ENCODE measurements at regions not wholly inside any gene's neighbourhood (a gene's known extent, or its start where the extent isn't known, plus 50 kb on each side); places are given as distances from the start of the nearest gene placed in this dataset.

- POLR2A ChIA-PET: no interaction called here
- no peak overlapping the region for H3K4me3 Mint-ChIP-seq
Observed at GRCh38 chr2:183487326-183487725, 363.1 kb downstream of the NUP35 start.

GRCh38 chr2:183488421-183488820, 364.2 kb downstream of the NUP35 start:
- Mint-ChIP-seq H3K27me3 (no peaks in the 10 kb centered on the region), H3K36me3 (ENCODE audit: low read depth) (no peaks in the 10 kb centered on the region), H3K27ac (no peak overlapping the region), H3K4me3 (no peak overlapping the region), H3K4me1 (no peaks in the 10 kb centered on the region), H3K9me3 (peaks cover 6% of the 10 kb centered on the region)
- POLR2A ChIA-PET: no interaction called here
- DNase-seq: no peak
- CTCF ChIA-PET: no interaction called here

More at GRCh38 chr2:183487326-183487725, 363.1 kb downstream of the NUP35 start:
- no peak for DNase-seq
- Mint-ChIP-seq H3K36me3 (ENCODE audit: low read depth) (no peaks in the 10 kb centered on the region), H3K27me3 (no peaks in the 10 kb centered on the region), H3K27ac (no peak overlapping the region), H3K9me3 (peaks cover 7% of the 10 kb centered on the region), H3K4me1 (no peaks in the 10 kb centered on the region)
- CTCF ChIA-PET: no interaction called here

- H3K36me3 Mint-ChIP-seq (ENCODE audit: low read depth): no peaks in the 10 kb centered on the region
- H3K27me3 Mint-ChIP-seq: no peaks in the 10 kb centered on the region
- no peaks in the 10 kb centered on the region for H3K4me1 Mint-ChIP-seq
- H3K4me3 Mint-ChIP-seq: no peak overlapping the region
- H3K27ac Mint-ChIP-seq: no peak overlapping the region
- H3K9me3 Mint-ChIP-seq: peaks cover 5% of the 10 kb centered on the region
- POLR2A ChIA-PET: no interaction called here
- CTCF ChIA-PET: no interaction called here
- DNase-seq: no peak
Observed at GRCh38 chr2:183490489-183490888, 366.2 kb downstream of the NUP35 start.

DNA sequence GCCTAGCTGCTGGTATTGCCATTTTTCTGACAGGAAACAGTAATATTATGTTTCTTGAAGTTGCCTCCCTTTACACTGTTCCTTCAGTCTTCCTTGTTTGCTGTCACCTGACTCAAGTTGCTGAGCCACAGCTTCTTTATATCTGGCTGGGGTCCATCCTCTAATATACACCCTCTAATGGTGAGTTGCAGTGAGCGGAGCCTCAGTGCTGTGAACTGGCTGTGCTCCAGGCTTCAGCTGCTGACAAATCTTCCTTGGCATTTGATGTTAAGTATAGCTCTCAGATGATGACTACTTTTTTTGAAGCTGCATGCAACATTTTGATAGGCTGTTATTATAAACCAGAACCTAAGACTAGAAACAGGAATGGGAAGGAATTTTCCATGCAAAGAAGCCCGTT, 366.7 kb downstream of the NUP35 start:
- Mint-ChIP-seq H3K9me3 (peaks cover 5% of the 10 kb centered on the region), H3K4me3 (no peak overlapping the region), H3K27ac (no peak overlapping the region), H3K36me3 (ENCODE audit: low read depth) (no peaks in the 10 kb centered on the region), H3K4me1 (no peaks in the 10 kb centered on the region), H3K27me3 (no peaks in the 10 kb centered on the region)
- DNase-seq: no peak
- ChIA-PET CTCF (no interaction called here), POLR2A (no interaction called here)

GRCh38 chr2:183493040-183493439, 368.8 kb downstream of the NUP35 start:
- Mint-ChIP-seq H3K4me1 (no peaks in the 10 kb centered on the region), H3K4me3 (no peak overlapping the region), H3K9me3 (peaks cover 5% of the 10 kb centered on the region), H3K36me3 (ENCODE audit: low read depth) (no peaks in the 10 kb centered on the region), H3K27ac (no peak overlapping the region), H3K27me3 (no peaks in the 10 kb centered on the region)
- ChIA-PET CTCF (no interaction called here), POLR2A (no interaction called here)
- DNase-seq: no peak

GRCh38 chr2:183495079-183495478, 370.8 kb downstream of the NUP35 start:
- no peak for DNase-seq
- CTCF ChIA-PET: interaction anchor here (0.6 kb wide), 1 partner anchor 100 kb away, joined by 3 read pairs; no protein-coding TSS in a partner anchor
- Mint-ChIP-seq H3K4me1 (no peaks in the 10 kb centered on the region), H3K36me3 (ENCODE audit: low read depth) (no peaks in the 10 kb centered on the region), H3K9me3 (peaks cover 7% of the 10 kb centered on the region), H3K27ac (no peak overlapping the region), H3K4me3 (no peak overlapping the region), H3K27me3 (no peaks in the 10 kb centered on the region)
- POLR2A ChIA-PET: no interaction called here

- POLR2A ChIA-PET: no interaction called here
- H3K27ac Mint-ChIP-seq: no peak overlapping the region
Observed at GRCh38 chr2:183495589-183496267, 371.5 kb downstream of the NUP35 start.

GRCh38 chr2:183497861-183498260, 373.6 kb downstream of the NUP35 start:
- H3K4me1 Mint-ChIP-seq: no peaks in the 10 kb centered on the region
- peaks cover 6% of the 10 kb centered on the region for H3K9me3 Mint-ChIP-seq
- ChIA-PET POLR2A (no interaction called here), CTCF (no interaction called here)
- H3K27ac Mint-ChIP-seq: no peak overlapping the region
- H3K36me3 Mint-ChIP-seq (ENCODE audit: low read depth): no peaks in the 10 kb centered on the region
- H3K27me3 Mint-ChIP-seq: no peaks in the 10 kb centered on the region
- H3K4me3 Mint-ChIP-seq: no peak overlapping the region
- no peak for DNase-seq

More at GRCh38 chr2:183495589-183496267, 371.5 kb downstream of the NUP35 start:
- no peak overlapping the region for H3K4me3 Mint-ChIP-seq
- CTCF ChIA-PET: no interaction called here
- H3K27me3 Mint-ChIP-seq: no peaks in the 10 kb centered on the region
- peaks cover 7% of the 10 kb centered on the region for H3K9me3 Mint-ChIP-seq
- DNase-seq: no peak
- no peaks in the 10 kb centered on the region for H3K36me3 Mint-ChIP-seq (ENCODE audit: low read depth)
- no peaks in the 10 kb centered on the region for H3K4me1 Mint-ChIP-seq

DNA sequence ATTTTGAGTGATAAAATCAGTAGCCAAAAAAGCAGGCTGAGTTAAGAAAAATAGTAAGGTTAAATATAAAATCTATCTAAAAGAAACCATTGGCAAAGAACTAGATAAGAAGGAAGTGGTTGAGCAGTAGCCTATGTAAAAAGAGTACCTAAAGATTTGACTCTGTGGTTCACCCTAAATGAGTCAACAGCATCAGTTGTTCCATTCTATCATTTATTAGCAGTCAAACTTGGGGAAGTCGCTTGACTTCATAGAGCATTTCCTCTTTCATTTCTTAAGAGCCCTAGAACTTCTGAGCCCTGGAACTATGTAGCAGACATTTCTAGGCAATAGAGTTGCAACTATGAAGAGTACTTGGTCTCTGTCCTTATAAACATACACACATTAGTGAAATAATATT, 381.7 kb downstream of the NUP35 start:
- no peak overlapping the region for H3K4me3 Mint-ChIP-seq
- POLR2A ChIA-PET: no interaction called here
- H3K4me1 Mint-ChIP-seq: no peaks in the 10 kb centered on the region
- H3K9me3 Mint-ChIP-seq: peaks cover 28% of the 10 kb centered on the region
- H3K36me3 Mint-ChIP-seq (ENCODE audit: low read depth): no peaks in the 10 kb centered on the region
- no peak overlapping the region for H3K27ac Mint-ChIP-seq
- CTCF ChIA-PET: no interaction called here
- no peak for DNase-seq
- no peaks in the 10 kb centered on the region for H3K27me3 Mint-ChIP-seq

DNA sequence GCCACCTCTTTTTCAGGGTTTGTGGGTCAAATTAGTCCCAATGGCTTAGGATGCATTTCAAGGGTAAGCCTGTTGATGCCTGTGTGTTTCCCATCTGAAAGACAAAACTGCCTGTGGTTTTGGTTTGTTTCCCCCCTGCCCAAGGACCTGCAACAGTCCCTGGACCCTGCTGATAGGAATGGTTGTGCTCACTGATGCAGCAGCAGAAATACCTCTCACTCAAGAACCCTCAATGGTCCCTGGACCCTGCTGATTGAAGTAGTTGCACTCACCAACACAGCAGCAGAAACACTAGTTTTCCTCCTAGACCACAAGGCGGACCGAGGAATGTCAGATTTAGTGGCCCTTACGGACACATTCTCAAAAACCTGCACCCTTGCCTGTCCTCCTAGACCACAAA, 386.9 kb downstream of the NUP35 start:
- DNase-seq: no peak
- ChIA-PET CTCF (no interaction called here), POLR2A (no interaction called here)
- H3K27me3 Mint-ChIP-seq: no peaks in the 10 kb centered on the region
- H3K9me3 Mint-ChIP-seq: peaks cover 38% of the 10 kb centered on the region
- H3K4me1 Mint-ChIP-seq: no peaks in the 10 kb centered on the region
- no peak overlapping the region for H3K4me3 Mint-ChIP-seq
- H3K27ac Mint-ChIP-seq: no peak overlapping the region
- H3K36me3 Mint-ChIP-seq (ENCODE audit: low read depth): no peaks in the 10 kb centered on the region

DNA sequence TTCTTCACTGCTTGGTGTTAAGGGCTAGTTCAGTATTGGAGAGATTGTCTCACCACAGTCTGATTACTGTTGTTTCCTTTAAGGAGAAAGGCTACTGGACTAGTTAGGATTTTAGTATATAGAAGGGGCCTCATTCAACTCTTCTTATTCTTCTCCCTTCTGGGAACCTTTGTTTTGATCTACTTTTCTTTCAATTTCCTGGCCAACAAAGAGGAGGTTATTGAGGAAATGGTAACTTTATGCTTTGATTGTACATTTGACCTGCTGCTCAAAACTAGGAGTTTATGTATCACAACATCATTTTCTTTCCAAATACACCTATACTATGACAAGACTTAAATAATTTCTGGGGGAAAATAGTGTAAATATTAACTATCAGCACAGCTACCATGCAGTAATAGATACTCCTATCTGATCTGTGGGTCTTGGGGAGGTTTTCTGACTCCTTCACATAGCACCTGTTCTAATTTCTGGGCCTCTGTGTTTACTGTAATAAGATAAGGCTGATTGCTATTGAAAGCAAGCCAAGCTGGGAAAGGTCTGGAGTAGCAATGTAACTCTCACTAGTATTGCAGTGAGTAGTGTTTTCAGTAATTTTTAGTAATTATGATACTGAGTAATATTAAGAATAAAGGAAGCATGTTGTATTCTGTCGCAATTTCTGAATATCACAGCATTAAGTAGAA, 395.3 kb downstream of the NUP35 start:
- peaks cover 6% of the 10 kb centered on the region for H3K9me3 Mint-ChIP-seq
- no peaks in the 10 kb centered on the region for H3K27me3 Mint-ChIP-seq
- no peaks in the 10 kb centered on the region for H3K4me1 Mint-ChIP-seq
- no peak overlapping the region for H3K27ac Mint-ChIP-seq
- ChIA-PET CTCF (no interaction called here), POLR2A (no interaction called here)
- DNase-seq: no peak
- no peaks in the 10 kb centered on the region for H3K36me3 Mint-ChIP-seq (ENCODE audit: low read depth)
- H3K4me3 Mint-ChIP-seq: no peak overlapping the region

- Mint-ChIP-seq H3K27ac (no peak overlapping the region), H3K27me3 (no peaks in the 10 kb centered on the region)
Observed at GRCh38 chr2:183521911-183522310, 397.7 kb downstream of the NUP35 start.

DNA sequence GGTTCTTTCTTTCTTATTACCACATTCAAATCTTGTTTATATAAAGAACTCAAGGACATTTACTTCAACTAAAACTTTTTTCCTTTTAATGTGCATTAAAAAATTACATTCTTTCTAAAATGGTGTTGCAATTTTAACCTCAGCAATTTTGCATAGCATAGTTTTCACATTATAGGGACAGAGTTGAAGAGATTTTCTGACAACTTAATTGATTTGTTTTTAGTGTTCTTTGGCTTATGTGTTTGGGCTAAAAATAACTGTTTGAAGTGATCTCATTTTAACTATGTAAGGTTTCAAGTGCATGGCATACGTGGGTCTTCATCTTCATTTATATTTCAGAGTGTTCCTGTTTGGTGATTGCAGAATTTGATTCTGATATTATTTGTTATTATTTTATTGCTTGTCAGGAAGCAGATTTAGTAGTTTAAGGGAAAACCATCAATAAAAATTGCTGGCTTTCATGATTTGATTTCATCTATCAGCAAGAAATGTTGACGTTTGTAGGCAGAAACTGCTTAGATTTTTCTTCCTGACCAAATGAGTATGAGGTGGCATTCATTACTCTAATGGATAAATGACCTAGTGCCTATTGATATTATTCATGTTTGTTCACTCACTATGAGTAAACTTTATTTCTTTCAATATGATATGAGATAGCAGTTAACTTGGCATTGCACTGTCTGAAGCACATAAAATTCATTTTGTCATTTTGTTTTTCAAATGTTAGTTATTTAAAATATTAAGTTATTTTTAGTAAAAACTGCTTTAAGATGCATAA, 398.4 kb downstream of the NUP35 start:
- H3K36me3 Mint-ChIP-seq (ENCODE audit: low read depth): no peaks in the 10 kb centered on the region

More at GRCh38 chr2:183521911-183522310, 397.7 kb downstream of the NUP35 start:
- Mint-ChIP-seq H3K4me1 (no peaks in the 10 kb centered on the region), H3K36me3 (ENCODE audit: low read depth) (no peaks in the 10 kb centered on the region), H3K4me3 (no peak overlapping the region), H3K9me3 (peaks cover 6% of the 10 kb centered on the region)
- CTCF ChIA-PET: no interaction called here
- no peak for DNase-seq
- POLR2A ChIA-PET: no interaction called here

More for the DNA sequence above, 398.4 kb downstream of the NUP35 start:
- no peaks in the 10 kb centered on the region for H3K27me3 Mint-ChIP-seq
- no peaks in the 10 kb centered on the region for H3K4me1 Mint-ChIP-seq
- ChIA-PET POLR2A (no interaction called here), CTCF (no interaction called here)
- DNase-seq: no peak
- H3K27ac Mint-ChIP-seq: no peak overlapping the region
- H3K9me3 Mint-ChIP-seq: peaks cover 6% of the 10 kb centered on the region
- H3K4me3 Mint-ChIP-seq: no peak overlapping the region

All from activated CD4-positive, alpha-beta T cell treated with anti-CD3 and anti-CD28 coated beads, Interleukin-2, amount 10 ng/mL, durations not matched to agents 7 days and 5 days (primary cell).